ENCODE measurements at regions not wholly inside any gene's neighbourhood (a gene's known extent, or its start where the extent isn't known, plus 50 kb on each side); places are given as distances from the start of the nearest gene placed in this dataset.

DNA sequence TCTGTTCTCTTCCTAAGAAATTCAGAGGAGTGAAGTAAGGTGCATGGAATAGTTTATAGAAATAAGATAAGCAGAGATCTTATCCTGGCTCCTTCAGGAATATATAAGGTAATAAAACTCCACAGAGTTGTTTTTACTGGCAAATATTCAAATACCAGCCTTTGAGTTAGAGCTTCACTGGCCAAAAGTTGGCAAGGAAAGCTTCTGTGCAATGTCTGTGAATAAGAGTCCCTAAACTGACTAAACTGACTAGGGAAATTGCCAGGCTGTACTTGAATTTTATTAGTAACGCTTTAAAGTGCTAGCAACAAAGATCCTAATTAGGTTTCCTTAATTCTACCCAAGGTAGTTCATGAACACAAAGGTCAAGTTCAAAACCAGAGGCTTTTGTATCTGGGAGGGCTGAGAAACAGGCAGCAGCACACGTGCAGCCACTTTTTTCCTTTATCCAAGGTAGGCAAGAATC is 131.1 kb upstream of the MPDZ start:
- no peaks in the 10 kb centered on the region for H3K36me3 ChIP-seq (ENCODE audit: control insufficient read depth, insufficient read depth, low read length)
- TF ChIP-seq, protein P1, sequence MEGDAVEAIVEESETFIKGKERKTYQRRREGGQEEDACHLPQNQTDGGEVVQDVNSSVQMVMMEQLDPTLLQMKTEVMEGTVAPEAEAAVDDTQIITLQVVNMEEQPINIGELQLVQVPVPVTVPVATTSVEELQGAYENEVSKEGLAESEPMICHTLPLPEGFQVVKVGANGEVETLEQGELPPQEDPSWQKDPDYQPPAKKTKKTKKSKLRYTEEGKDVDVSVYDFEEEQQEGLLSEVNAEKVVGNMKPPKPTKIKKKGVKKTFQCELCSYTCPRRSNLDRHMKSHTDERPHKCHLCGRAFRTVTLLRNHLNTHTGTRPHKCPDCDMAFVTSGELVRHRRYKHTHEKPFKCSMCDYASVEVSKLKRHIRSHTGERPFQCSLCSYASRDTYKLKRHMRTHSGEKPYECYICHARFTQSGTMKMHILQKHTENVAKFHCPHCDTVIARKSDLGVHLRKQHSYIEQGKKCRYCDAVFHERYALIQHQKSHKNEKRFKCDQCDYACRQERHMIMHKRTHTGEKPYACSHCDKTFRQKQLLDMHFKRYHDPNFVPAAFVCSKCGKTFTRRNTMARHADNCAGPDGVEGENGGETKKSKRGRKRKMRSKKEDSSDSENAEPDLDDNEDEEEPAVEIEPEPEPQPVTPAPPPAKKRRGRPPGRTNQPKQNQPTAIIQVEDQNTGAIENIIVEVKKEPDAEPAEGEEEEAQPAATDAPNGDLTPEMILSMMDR (conservative IDR thresholded peaks at IDR 0.05) = no peak
- DNase-seq = no peak
- no peaks in the 10 kb centered on the region for H3K9me3 ChIP-seq (ENCODE audit: control insufficient read depth, low read length)
- H3K4me1 ChIP-seq (ENCODE audit: control insufficient read depth, insufficient read depth, low read length) = no peaks in the 10 kb centered on the region
- no peak overlapping the region for H3K4me3 ChIP-seq (ENCODE audit: low read length)
- H3K4me3 Mint-ChIP-seq = no peak overlapping the region
- H3K9me3 Mint-ChIP-seq = no peaks in the 10 kb centered on the region
- H3K27me3 ChIP-seq (ENCODE audit: control insufficient read depth, insufficient read depth, low read length, poor library complexity, severe bottlenecking) = no peaks in the 10 kb centered on the region
- H3K9ac ChIP-seq (ENCODE audit: extremely low read depth, low read length, poor library complexity, severe bottlenecking) = no peak overlapping the region
- WGBS, 2 experiments (ENCODE audit: insufficient coverage in 1 of 2, insufficient read length in 1 of 2) = 95 to 100% methylated on average over 1 to 2 of the region's 2 CpGs
- H3K4me1 Mint-ChIP-seq = no peaks in the 10 kb centered on the region
- H3K27me3 Mint-ChIP-seq (ENCODE audit: insufficient read depth) = no peaks in the 10 kb centered on the region
- H3K27ac ChIP-seq (ENCODE audit: low read depth, low read length) = no peak overlapping the region
- H3K27ac Mint-ChIP-seq = no peak overlapping the region
- no peaks in the 10 kb centered on the region for H3K36me3 Mint-ChIP-seq (ENCODE audit: low read depth)

DNA sequence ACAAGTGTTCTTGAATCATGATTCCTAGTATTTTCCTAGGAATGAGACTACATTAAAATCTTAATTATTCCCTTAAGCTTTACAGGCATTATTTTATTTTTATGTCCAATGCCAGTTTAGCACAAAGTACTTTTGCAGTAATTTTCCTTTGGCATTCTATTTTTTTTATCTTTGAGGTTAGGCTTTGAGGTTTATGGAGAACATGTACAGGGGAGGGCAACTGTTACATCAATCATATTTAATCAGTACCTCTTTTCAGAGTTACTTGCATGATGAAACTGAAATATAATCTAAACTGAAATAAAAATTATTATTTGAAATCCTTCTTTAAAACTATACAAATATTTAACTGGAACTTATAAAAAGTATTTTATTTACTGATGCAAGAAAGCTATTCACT is 118.2 kb upstream of the MPDZ start:
- Mint-ChIP-seq H3K36me3 (ENCODE audit: low read depth) (no peaks in the 10 kb centered on the region), H3K9me3 (peaks cover 4% of the 10 kb centered on the region), H3K27ac (no peak overlapping the region), H3K27me3 (ENCODE audit: insufficient read depth) (no peaks in the 10 kb centered on the region), H3K4me1 (no peaks in the 10 kb centered on the region), H3K4me3 (no peak overlapping the region)
- Histone ChIP-seq H3K36me3 (ENCODE audit: control insufficient read depth, insufficient read depth, low read length) (no peaks in the 10 kb centered on the region), H3K27ac (ENCODE audit: low read depth, low read length) (no peak overlapping the region), H3K9me3 (ENCODE audit: control insufficient read depth, low read length) (no peaks in the 10 kb centered on the region), H3K27me3 (ENCODE audit: control insufficient read depth, insufficient read depth, low read length, poor library complexity, severe bottlenecking) (no peaks in the 10 kb centered on the region), H3K9ac (ENCODE audit: extremely low read depth, low read length, poor library complexity, severe bottlenecking) (no peak overlapping the region), H3K4me3 (ENCODE audit: low read length) (no peak overlapping the region), H3K4me1 (ENCODE audit: control insufficient read depth, insufficient read depth, low read length) (no peaks in the 10 kb centered on the region)
- no peak for DNase-seq
- TF ChIP-seq, protein P1 (conservative IDR thresholded peaks at IDR 0.05) = no peak

DNA sequence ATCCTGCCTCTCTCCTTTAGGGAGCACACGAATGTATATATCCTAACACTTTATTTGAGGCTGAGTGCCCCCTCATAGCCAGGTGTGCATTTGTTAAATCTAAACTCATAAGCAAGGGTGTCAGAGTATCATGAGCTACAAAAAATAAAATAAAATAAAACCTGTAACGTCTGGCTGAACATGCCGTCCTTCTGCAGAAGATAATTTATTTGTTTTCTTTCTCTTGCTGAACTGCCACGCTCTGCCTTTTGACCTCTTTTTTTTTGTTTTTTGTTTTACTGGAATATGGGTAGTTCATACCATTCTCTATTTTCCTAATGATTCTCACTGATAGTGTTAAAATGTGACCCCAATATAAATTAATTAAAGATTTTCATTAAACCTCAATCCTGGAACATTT is 117.7 kb upstream of the MPDZ start:
- Histone ChIP-seq H3K9me3 (ENCODE audit: control insufficient read depth, low read length) (no peaks in the 10 kb centered on the region), H3K27me3 (ENCODE audit: control insufficient read depth, insufficient read depth, low read length, poor library complexity, severe bottlenecking) (no peaks in the 10 kb centered on the region), H3K4me3 (ENCODE audit: low read length) (no peak overlapping the region), H3K9ac (ENCODE audit: extremely low read depth, low read length, poor library complexity, severe bottlenecking) (no peak overlapping the region), H3K27ac (ENCODE audit: low read depth, low read length) (no peak overlapping the region), H3K36me3 (ENCODE audit: control insufficient read depth, insufficient read depth, low read length) (no peaks in the 10 kb centered on the region), H3K4me1 (ENCODE audit: control insufficient read depth, insufficient read depth, low read length) (no peaks in the 10 kb centered on the region)
- Mint-ChIP-seq H3K27ac (no peak overlapping the region), H3K36me3 (ENCODE audit: low read depth) (no peaks in the 10 kb centered on the region), H3K27me3 (ENCODE audit: insufficient read depth) (no peaks in the 10 kb centered on the region), H3K4me3 (no peak overlapping the region), H3K4me1 (no peaks in the 10 kb centered on the region), H3K9me3 (peaks cover 8% of the 10 kb centered on the region)
- TF ChIP-seq, protein P1 (conservative IDR thresholded peaks at IDR 0.05) = no peak
- WGBS, 2 experiments (ENCODE audit: insufficient coverage in 1 of 2, insufficient read length in 1 of 2) = 93 to 100% methylated on average over 1 to 4 of the region's 4 CpGs
- DNase-seq = no peak
